Suprapubic skin (tissue), 4 donors: ENCODE measurements at regions not wholly inside any gene's neighbourhood (a gene's known extent, or its start where the extent isn't known, plus 50 kb on each side); places are given as distances from the start of the nearest gene placed in this dataset.

Source experiments
- CTCF ChIP-seq, 2 donors: fragments of 200-600 bp in 1 of 2; fragments of 450-650 bp in 1 of 2; sonication (generic) in 1 of 2; IDR thresholded peaks; one replicate each; pipeline ENCODE4 v1.5.1; 2016 to 2019; ENCODE audit warnings: antibody characterized with exemption in 2 of 2, mild to moderate bottlenecking in 1 of 2, moderate library complexity in 1 of 2
- EP300 ChIP-seq: sonication (generic); formaldehyde crosslinking; IDR thresholded peaks from one replicate; pipeline ENCODE4 v1.6.1; 2017; ENCODE audit warnings: antibody characterized with exemption
- POLR2A ChIP-seq, 2 donors: fragments of 450-650 bp; IDR thresholded peaks; one replicate each; pipeline ENCODE4 v1.6.1; 2017; ENCODE audit warnings: antibody characterized with exemption in 2 of 2, mild to moderate bottlenecking in 2 of 2, moderate library complexity in 2 of 2
- POLR2AphosphoS5 ChIP-seq, 3 donors: sonication (generic); formaldehyde crosslinking; IDR thresholded peaks; one replicate each; pipeline ENCODE4 v1.6.1; 2017; ENCODE audit warnings: antibody characterized with exemption in 3 of 3

DNA sequence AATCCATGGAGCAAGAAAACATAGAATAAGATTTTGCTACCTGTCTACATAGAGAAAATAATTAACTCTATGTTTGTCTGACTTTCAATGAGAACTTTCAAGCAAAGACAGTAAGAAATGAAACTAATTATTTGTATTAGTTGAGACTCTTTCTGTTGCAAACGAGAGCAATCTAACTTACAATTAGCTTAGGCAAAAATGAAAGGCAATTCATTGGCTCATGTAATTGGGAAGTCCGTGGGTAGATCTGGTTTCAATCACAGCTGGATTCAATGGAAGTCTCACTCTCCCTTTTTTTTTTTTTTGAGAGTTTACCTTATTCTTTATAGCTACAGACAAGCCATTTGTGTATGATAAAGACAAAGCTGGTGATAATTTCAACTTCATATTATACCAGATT lies 68.2 kb upstream of the STXBP5 start:
- TF ChIP-seq POLR2A (IDR thresholded peaks at IDR 0.05): no peak
- no peak for TF ChIP-seq CTCF (IDR thresholded peaks at IDR 0.05)
- no peak for TF ChIP-seq EP300
- no peak for TF ChIP-seq POLR2AphosphoS5 (IDR thresholded peaks at IDR 0.05)
